HG03025 (cell line): ENCODE measurements at regions not wholly inside any gene's neighbourhood (a gene's known extent, or its start where the extent isn't known, plus 50 kb on each side); places are given as distances from the start of the nearest gene placed in this dataset.

ENCODE experiments used
- ATAC-seq: cut with Tn5 transposase; IDR thresholded peaks from one replicate; pipeline ENCODE4 v1.9.1; 2021; ENCODE audit warnings: mild to moderate bottlenecking, moderate library complexity; ENCODE audit not compliant: unreplicated experiment, low FRiP score

- no peak for ATAC-seq
These were observed 484.8 kb upstream of the UBE2E3 start for GRCh38 chr2:180495606-180496005.

- ATAC-seq, result no peak
These were observed 486.1 kb upstream of the UBE2E3 start for GRCh38 chr2:180494286-180494685.

- ATAC-seq, result no peak
These were observed 475.6 kb upstream of the CWC22 start for GRCh38 chr2:180482696-180483095.

GRCh38 chr2:180481998-180482397 is 474.9 kb upstream of the CWC22 start:
- ATAC-seq, result no peak

GRCh38 chr2:180478883-180479282 is 471.8 kb upstream of the CWC22 start:
- no peak for ATAC-seq

GRCh38 chr2:180474716-180475115 is 467.6 kb upstream of the CWC22 start:
- ATAC-seq, result no peak

- ATAC-seq, result no peak
These were observed 466.4 kb upstream of the CWC22 start for GRCh38 chr2:180473456-180473855.

GRCh38 chr2:180472133-180472532 is 465.0 kb upstream of the CWC22 start:
- no peak for ATAC-seq

- no peak for ATAC-seq
These were observed 456.5 kb upstream of the CWC22 start for GRCh38 chr2:180463608-180464007.

GRCh38 chr2:180461761-180462160 is 454.7 kb upstream of the CWC22 start:
- no peak for ATAC-seq

- ATAC-seq, result no peak
These were observed 449.7 kb upstream of the CWC22 start for GRCh38 chr2:180456801-180457200.

GRCh38 chr2:180450841-180451240 is 443.7 kb upstream of the CWC22 start:
- no peak for ATAC-seq

- ATAC-seq, result no peak
These were observed 442.2 kb upstream of the CWC22 start for GRCh38 chr2:180449171-180449915.

- no peak for ATAC-seq
These were observed 439.4 kb upstream of the CWC22 start for GRCh38 chr2:180446492-180446891.

- ATAC-seq, result no peak
These were observed 436.8 kb upstream of the CWC22 start for GRCh38 chr2:180443888-180444287.

- ATAC-seq, result no peak
These were observed 436.0 kb upstream of the CWC22 start for GRCh38 chr2:180442860-180443644.

GRCh38 chr2:180419212-180419611 is 412.1 kb upstream of the CWC22 start:
- no peak for ATAC-seq

- no peak for ATAC-seq
These were observed 409.5 kb upstream of the CWC22 start for GRCh38 chr2:180416627-180417026.

- no peak for ATAC-seq
These were observed 406.2 kb upstream of the CWC22 start for GRCh38 chr2:180413336-180413735.

- ATAC-seq, result no peak
These were observed 405.1 kb upstream of the CWC22 start for GRCh38 chr2:180412219-180412618.

- ATAC-seq, result no peak
These were observed 404.6 kb upstream of the CWC22 start for GRCh38 chr2:180411661-180412060.

GRCh38 chr2:180406687-180407086 is 399.6 kb upstream of the CWC22 start:
- ATAC-seq, result no peak
